ENCODE measurements at regions not wholly inside any gene's neighbourhood (a gene's known extent, or its start where the extent isn't known, plus 50 kb on each side); places are given as distances from the start of the nearest gene placed in this dataset.
"Not testable (repeated sequence)": the region's sequence is repeated elsewhere in the genome, so short reads cannot be mapped to it uniquely, and the experiment has no call there.

DNA sequence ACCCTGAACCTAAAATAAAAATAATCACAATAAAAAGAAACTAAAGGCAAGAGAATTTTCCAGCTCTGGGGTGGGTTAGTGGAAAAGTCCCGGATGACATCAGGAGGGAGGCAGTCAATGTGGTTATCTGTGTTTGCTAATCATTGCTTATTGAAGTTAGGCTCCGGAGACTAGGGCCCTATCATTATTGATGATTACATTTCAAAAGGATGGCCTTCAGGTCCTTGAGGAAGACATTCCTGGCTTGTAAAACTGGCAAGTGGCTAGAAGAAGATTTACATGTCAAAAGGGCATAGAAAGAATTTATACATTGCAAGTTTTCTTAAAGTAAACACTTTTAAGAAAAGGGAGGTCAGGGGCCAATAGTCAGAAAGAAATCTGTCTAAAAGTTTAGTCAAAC is 123.4 kb downstream of the POSTN start:
- Histone ChIP-seq H3K27me3 (ENCODE audit: low read depth, low read length) (no peaks in the 10 kb centered on the region), H3K4me3 (ENCODE audit: low read depth in 1 of 2, low read length in 2 of 2) (no peak overlapping the region), H3K9me3 (ENCODE audit: control insufficient read depth in 1 of 2, low read length in 2 of 2) (no peaks in the 10 kb centered on the region), H3K4me1 (ENCODE audit: control insufficient read depth in 1 of 2, insufficient read depth in 2 of 2, low read length in 2 of 2) (no peaks in the 10 kb centered on the region), H3K27ac (ENCODE audit: low read length) (no peak overlapping the region), H3K36me3 (ENCODE audit: control insufficient read depth in 1 of 2, insufficient read depth in 2 of 2, low read length in 2 of 2) (no peaks in the 10 kb centered on the region)

DNA sequence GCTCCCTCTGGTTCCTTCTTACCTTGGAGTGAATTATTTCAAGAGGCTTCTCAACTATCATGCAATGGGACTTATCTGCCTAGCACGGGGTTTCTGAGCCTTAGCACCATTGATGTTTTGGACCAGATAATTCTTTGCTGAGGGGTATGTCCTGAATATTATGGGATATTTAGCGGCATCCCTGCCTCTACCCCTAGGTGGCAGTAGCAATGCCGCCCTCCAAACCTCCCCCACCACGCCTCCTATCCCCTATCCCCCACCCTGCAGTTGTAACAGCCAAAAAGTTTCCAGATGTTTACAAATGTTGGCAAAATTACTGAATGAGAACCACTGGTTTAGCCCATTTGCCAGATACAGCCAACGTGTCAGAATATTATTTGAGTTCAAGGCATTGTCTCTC is 125.5 kb downstream of the POSTN start:
- H3K4me1 ChIP-seq (ENCODE audit: control insufficient read depth in 1 of 2, insufficient read depth in 2 of 2, low read length in 2 of 2), result no peaks in the 10 kb centered on the region
- H3K36me3 ChIP-seq (ENCODE audit: control insufficient read depth in 1 of 2, insufficient read depth in 2 of 2, low read length in 2 of 2), result no peaks in the 10 kb centered on the region
- no peak overlapping the region for H3K27ac ChIP-seq (ENCODE audit: low read length)
- H3K9me3 ChIP-seq (ENCODE audit: control insufficient read depth in 1 of 2, low read length in 2 of 2), result no peaks in the 10 kb centered on the region
- H3K27me3 ChIP-seq (ENCODE audit: low read depth, low read length), result no peaks in the 10 kb centered on the region
- no peak overlapping the region for H3K4me3 ChIP-seq (ENCODE audit: low read depth in 1 of 2, low read length in 2 of 2)

GRCh38 chr13:37472266-37472665 is 126.3 kb downstream of the POSTN start:
- not testable (repeated sequence) for H3K4me1 ChIP-seq (ENCODE audit: control insufficient read depth in 1 of 2, insufficient read depth in 2 of 2, low read length in 2 of 2); H3K27ac ChIP-seq (ENCODE audit: low read length); H3K4me3 ChIP-seq (ENCODE audit: low read depth in 1 of 2, low read length in 2 of 2); H3K27me3 ChIP-seq (ENCODE audit: low read depth, low read length); H3K9me3 ChIP-seq (ENCODE audit: control insufficient read depth in 1 of 2, low read length in 2 of 2); H3K36me3 ChIP-seq (ENCODE audit: control insufficient read depth in 1 of 2, insufficient read depth in 2 of 2, low read length in 2 of 2)

- H3K4me3 ChIP-seq (ENCODE audit: low read depth in 1 of 2, low read length in 2 of 2), result no peak overlapping the region
- no peaks in the 10 kb centered on the region for H3K9me3 ChIP-seq (ENCODE audit: control insufficient read depth in 1 of 2, low read length in 2 of 2)
- H3K36me3 ChIP-seq (ENCODE audit: control insufficient read depth in 1 of 2, insufficient read depth in 2 of 2, low read length in 2 of 2), result no peaks in the 10 kb centered on the region
- H3K27me3 ChIP-seq (ENCODE audit: low read depth, low read length), result no peaks in the 10 kb centered on the region
- no peak overlapping the region for H3K27ac ChIP-seq (ENCODE audit: low read length)
- H3K4me1 ChIP-seq (ENCODE audit: control insufficient read depth in 1 of 2, insufficient read depth in 2 of 2, low read length in 2 of 2), result no peaks in the 10 kb centered on the region
Measured at GRCh38 chr13:37460166-37460565, 138.4 kb downstream of the POSTN start.

GRCh38 chr13:37457612-37458011 is 141.0 kb downstream of the POSTN start:
- Histone ChIP-seq H3K27ac (ENCODE audit: low read length) (no peak overlapping the region), H3K36me3 (ENCODE audit: control insufficient read depth in 1 of 2, insufficient read depth in 2 of 2, low read length in 2 of 2) (no peaks in the 10 kb centered on the region), H3K27me3 (ENCODE audit: low read depth, low read length) (no peaks in the 10 kb centered on the region), H3K4me1 (ENCODE audit: control insufficient read depth in 1 of 2, insufficient read depth in 2 of 2, low read length in 2 of 2) (no peaks in the 10 kb centered on the region), H3K4me3 (ENCODE audit: low read depth in 1 of 2, low read length in 2 of 2) (no peak overlapping the region), H3K9me3 (ENCODE audit: control insufficient read depth in 1 of 2, low read length in 2 of 2) (no peaks in the 10 kb centered on the region)

- Histone ChIP-seq H3K27me3 (ENCODE audit: low read depth, low read length) (no peaks in the 10 kb centered on the region), H3K9me3 (ENCODE audit: control insufficient read depth in 1 of 2, low read length in 2 of 2) (no peaks in the 10 kb centered on the region), H3K4me3 (ENCODE audit: low read depth in 1 of 2, low read length in 2 of 2) (no peak overlapping the region), H3K27ac (ENCODE audit: low read length) (no peak overlapping the region), H3K36me3 (ENCODE audit: control insufficient read depth in 1 of 2, insufficient read depth in 2 of 2, low read length in 2 of 2) (no peaks in the 10 kb centered on the region), H3K4me1 (ENCODE audit: control insufficient read depth in 1 of 2, insufficient read depth in 2 of 2, low read length in 2 of 2) (no peaks in the 10 kb centered on the region)
Measured at GRCh38 chr13:37456506-37456905, 142.1 kb downstream of the POSTN start.

DNA sequence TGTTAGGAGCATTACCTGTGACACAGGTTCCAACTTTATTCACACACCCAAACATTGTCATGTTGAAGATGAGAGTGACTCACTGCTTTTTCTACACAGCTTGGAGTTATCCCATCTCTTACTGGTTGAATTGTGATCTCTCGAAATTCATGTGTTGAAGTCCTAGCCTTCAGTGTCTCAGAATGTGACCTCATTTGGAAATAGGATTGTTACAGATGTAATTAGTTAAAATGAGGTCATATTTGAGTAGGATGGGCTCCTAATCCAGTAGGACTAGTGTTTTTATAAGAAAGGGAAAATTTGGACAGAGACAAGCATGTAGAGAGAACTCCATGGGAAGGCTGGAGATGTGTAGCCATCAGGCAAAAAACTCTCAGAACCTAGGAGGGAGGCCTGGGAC is 142.5 kb downstream of the POSTN start:
- H3K4me1 ChIP-seq (ENCODE audit: control insufficient read depth in 1 of 2, insufficient read depth in 2 of 2, low read length in 2 of 2), result no peaks in the 10 kb centered on the region

GRCh38 chr13:37453246-37453645 is 145.3 kb downstream of the POSTN start:
- Histone ChIP-seq H3K4me1 (ENCODE audit: control insufficient read depth in 1 of 2, insufficient read depth in 2 of 2, low read length in 2 of 2) (peaks cover 0 to 2% of the 10 kb centered on the region in 2 donors), H3K27ac (ENCODE audit: low read length) (no peak overlapping the region), H3K9me3 (ENCODE audit: control insufficient read depth in 1 of 2, low read length in 2 of 2) (no peaks in the 10 kb centered on the region), H3K27me3 (ENCODE audit: low read depth, low read length) (no peaks in the 10 kb centered on the region), H3K36me3 (ENCODE audit: control insufficient read depth in 1 of 2, insufficient read depth in 2 of 2, low read length in 2 of 2) (no peaks in the 10 kb centered on the region), H3K4me3 (ENCODE audit: low read depth in 1 of 2, low read length in 2 of 2) (no peak overlapping the region)

More for the DNA sequence above, 142.5 kb downstream of the POSTN start:
- H3K4me3 ChIP-seq (ENCODE audit: low read depth in 1 of 2, low read length in 2 of 2), result no peak overlapping the region
- no peaks in the 10 kb centered on the region for H3K9me3 ChIP-seq (ENCODE audit: control insufficient read depth in 1 of 2, low read length in 2 of 2)
- no peaks in the 10 kb centered on the region for H3K27me3 ChIP-seq (ENCODE audit: low read depth, low read length)
- no peak overlapping the region for H3K27ac ChIP-seq (ENCODE audit: low read length)
- no peaks in the 10 kb centered on the region for H3K36me3 ChIP-seq (ENCODE audit: control insufficient read depth in 1 of 2, insufficient read depth in 2 of 2, low read length in 2 of 2)

DNA sequence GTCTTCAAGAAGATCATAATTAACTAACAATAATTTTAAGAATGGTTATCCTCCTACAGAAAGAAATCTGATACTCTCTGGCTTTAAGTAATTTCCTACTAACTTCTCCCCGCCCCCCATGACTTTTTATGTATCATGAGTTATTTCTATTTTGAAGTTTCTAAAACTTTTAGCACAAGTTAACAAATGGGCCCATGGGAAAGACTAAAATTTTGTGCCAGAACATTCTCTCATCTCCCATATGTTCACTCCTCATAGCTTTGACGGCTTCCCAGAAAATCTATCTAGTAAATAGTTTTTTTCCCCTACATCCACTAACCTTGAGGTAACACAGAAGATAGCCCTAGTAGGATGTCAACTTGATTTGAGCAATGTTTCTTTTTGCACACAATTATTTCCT is 148.3 kb downstream of the POSTN start:
- Histone ChIP-seq H3K4me3 (ENCODE audit: low read depth in 1 of 2, low read length in 2 of 2) (no peak overlapping the region), H3K9me3 (ENCODE audit: control insufficient read depth in 1 of 2, low read length in 2 of 2) (no peaks in the 10 kb centered on the region), H3K4me1 (ENCODE audit: control insufficient read depth in 1 of 2, insufficient read depth in 2 of 2, low read length in 2 of 2) (peaks cover 0 to 3% of the 10 kb centered on the region in 2 donors), H3K27ac (ENCODE audit: low read length) (no peak overlapping the region), H3K27me3 (ENCODE audit: low read depth, low read length) (no peaks in the 10 kb centered on the region), H3K36me3 (ENCODE audit: control insufficient read depth in 1 of 2, insufficient read depth in 2 of 2, low read length in 2 of 2) (peaks cover 0 to 10% of the 10 kb centered on the region in 2 donors)

DNA sequence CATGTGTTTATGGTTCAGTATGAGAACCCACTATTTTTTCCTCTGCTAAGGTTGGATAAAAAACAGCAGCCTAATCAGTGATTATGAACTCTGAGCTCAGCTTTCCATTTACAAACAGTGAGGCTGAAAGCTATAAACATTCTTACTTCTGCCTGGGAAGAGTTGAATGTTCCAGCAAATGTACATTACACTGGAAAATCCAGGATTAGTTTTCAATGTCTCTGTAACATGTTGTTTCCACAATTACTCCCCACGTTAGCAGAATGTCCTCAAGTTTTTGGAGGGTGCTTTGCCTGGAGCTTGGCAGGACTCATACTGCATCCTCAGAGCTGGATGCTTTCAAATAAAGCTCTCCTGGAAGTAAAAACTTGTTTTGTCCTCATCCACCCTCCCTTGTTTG is 150.4 kb downstream of the POSTN start:
- Histone ChIP-seq H3K4me1 (ENCODE audit: control insufficient read depth in 1 of 2, insufficient read depth in 2 of 2, low read length in 2 of 2) (peaks cover 0 to 3% of the 10 kb centered on the region in 2 donors), H3K27me3 (ENCODE audit: low read depth, low read length) (no peaks in the 10 kb centered on the region), H3K4me3 (ENCODE audit: low read depth in 1 of 2, low read length in 2 of 2) (no peak overlapping the region), H3K36me3 (ENCODE audit: control insufficient read depth in 1 of 2, insufficient read depth in 2 of 2, low read length in 2 of 2) (peaks cover 0 to 10% of the 10 kb centered on the region in 2 donors), H3K9me3 (ENCODE audit: control insufficient read depth in 1 of 2, low read length in 2 of 2) (no peaks in the 10 kb centered on the region), H3K27ac (ENCODE audit: low read length) (no peak overlapping the region)

- H3K9me3 ChIP-seq (ENCODE audit: control insufficient read depth in 1 of 2, low read length in 2 of 2), result no peaks in the 10 kb centered on the region
- peaks cover 0 to 3% of the 10 kb centered on the region in 2 donors for H3K4me1 ChIP-seq (ENCODE audit: control insufficient read depth in 1 of 2, insufficient read depth in 2 of 2, low read length in 2 of 2)
- no peak overlapping the region for H3K27ac ChIP-seq (ENCODE audit: low read length)
- no peaks in the 10 kb centered on the region for H3K27me3 ChIP-seq (ENCODE audit: low read depth, low read length)
- peaks cover 0 to 10% of the 10 kb centered on the region in 2 donors for H3K36me3 ChIP-seq (ENCODE audit: control insufficient read depth in 1 of 2, insufficient read depth in 2 of 2, low read length in 2 of 2)
- H3K4me3 ChIP-seq (ENCODE audit: low read depth in 1 of 2, low read length in 2 of 2), result no peak overlapping the region
Measured at GRCh38 chr13:37446503-37446902, 152.1 kb downstream of the POSTN start.

DNA sequence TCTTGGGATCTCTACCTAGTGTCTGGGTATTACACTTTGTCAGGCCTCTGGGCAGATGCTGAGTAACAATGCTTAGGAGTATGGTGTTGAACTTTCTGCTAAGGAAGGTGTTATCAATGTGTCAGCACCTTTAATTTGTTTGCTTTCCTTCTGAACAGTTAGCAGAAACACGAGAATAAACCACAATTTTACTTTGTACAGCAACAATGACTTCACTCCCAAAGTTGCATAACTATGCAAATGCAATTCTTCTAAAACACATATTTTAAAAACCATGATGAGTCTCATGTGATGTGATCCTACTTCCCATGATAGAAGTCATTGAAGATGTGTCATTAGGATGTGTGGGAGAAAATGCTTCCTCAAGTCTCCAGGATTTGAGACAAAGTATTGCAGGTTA is 155.0 kb downstream of the POSTN start:
- peaks cover 0 to 10% of the 10 kb centered on the region in 2 donors for H3K36me3 ChIP-seq (ENCODE audit: control insufficient read depth in 1 of 2, insufficient read depth in 2 of 2, low read length in 2 of 2)
- no peaks in the 10 kb centered on the region for H3K9me3 ChIP-seq (ENCODE audit: control insufficient read depth in 1 of 2, low read length in 2 of 2)
- H3K27me3 ChIP-seq (ENCODE audit: low read depth, low read length), result no peaks in the 10 kb centered on the region
- no peak overlapping the region for H3K27ac ChIP-seq (ENCODE audit: low read length)
- H3K4me3 ChIP-seq (ENCODE audit: low read depth in 1 of 2, low read length in 2 of 2), result no peak overlapping the region
- peaks cover 0 to 3% of the 10 kb centered on the region in 2 donors for H3K4me1 ChIP-seq (ENCODE audit: control insufficient read depth in 1 of 2, insufficient read depth in 2 of 2, low read length in 2 of 2)
